Neural cell (in vitro differentiated cells): ENCODE measurements at regions not wholly inside any gene's neighbourhood (a gene's known extent, or its start where the extent isn't known, plus 50 kb on each side); places are given as distances from the start of the nearest gene placed in this dataset.

Experiments used
- EZH2 ChIP-seq: fragments of 200-600, 300-800 bp; shearing (Covaris generic), sonication (generic); IDR thresholded peaks from 2 replicates; pipeline ENCODE4 v1.6.1; 2014; ENCODE audit warnings: antibody characterized with exemption, low read length, borderline replicate concordance, mild to moderate bottlenecking; ENCODE audit not compliant: insufficient read depth, poor library complexity, severe bottlenecking
- MXI1 ChIP-seq: fragments of 450-650 bp; conservative IDR thresholded peaks from 2 replicates; pipeline ENCODE4 v1.6.1; 2014; ENCODE audit warnings: antibody characterized with exemption, mild to moderate bottlenecking; ENCODE audit not compliant: poor library complexity, severe bottlenecking
- REST ChIP-seq: IDR thresholded peaks from 2 replicates; pipeline ENCODE4 v1.6.1; 2012; ENCODE audit warnings: borderline replicate concordance
- SMC3 ChIP-seq: fragments of 450-650 bp; conservative IDR thresholded peaks from 2 replicates; pipeline ENCODE4 v1.6.1; 2014; ENCODE audit warnings: antibody characterized with exemption, mild to moderate bottlenecking, moderate library complexity; ENCODE audit not compliant: poor library complexity
- TAF1 ChIP-seq: IDR thresholded peaks from 2 replicates; pipeline ENCODE4 v1.6.1; 2012; ENCODE audit warnings: low read depth
- TF ChIP-seq, protein P1 (sequence below): fragments of 450-650 bp; IDR thresholded peaks from 2 replicates; pipeline ENCODE4 v1.5.1; 2014; ENCODE audit warnings: antibody characterized with exemption, mild to moderate bottlenecking, moderate library complexity; ENCODE audit not compliant: poor library complexity, severe bottlenecking

DNA sequence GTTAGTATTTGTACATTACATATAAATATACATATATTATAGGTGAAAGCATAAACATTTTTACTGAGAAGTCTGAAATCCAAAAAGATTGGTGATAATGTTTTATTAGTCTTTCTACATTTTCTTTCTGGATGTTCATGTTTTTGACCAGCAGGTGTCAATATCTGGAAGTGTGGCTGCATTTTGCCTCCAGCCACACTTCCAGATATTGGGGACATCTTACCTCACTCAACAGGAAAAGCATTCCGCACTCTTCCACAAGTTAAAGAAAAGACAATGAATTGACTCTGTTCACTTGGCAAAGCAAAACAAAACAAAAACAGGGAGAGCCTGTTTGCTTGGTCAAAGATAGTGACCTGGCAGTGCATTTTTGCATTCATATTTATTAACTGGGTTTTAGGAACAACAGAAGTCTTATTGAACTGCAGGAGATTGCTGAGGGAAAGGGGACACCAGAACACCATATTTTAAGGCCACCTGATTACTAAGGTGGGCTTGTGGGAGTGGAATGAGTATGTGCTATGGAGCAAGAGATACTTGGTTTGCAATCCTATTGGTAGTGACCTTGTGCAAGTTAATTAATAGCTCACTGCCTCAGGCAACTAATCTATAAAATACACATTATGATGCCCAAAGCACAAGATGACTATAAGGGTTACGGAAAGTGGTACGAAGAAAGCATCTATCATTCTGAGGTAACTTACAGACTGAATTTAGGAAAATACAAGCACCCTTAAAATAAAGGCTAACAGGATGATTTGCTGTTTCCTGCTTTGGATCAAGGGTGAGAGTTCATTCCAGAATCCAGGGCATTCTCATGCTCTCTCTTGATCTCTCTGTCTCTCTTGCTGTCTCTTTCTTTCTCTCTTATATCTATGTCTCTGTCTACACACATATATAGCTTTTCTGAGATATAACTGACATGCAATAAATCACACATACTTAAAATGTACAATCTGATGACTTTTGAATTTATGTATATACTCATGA is 389.9 kb upstream of the EMCN start:
- TF ChIP-seq, protein P1, sequence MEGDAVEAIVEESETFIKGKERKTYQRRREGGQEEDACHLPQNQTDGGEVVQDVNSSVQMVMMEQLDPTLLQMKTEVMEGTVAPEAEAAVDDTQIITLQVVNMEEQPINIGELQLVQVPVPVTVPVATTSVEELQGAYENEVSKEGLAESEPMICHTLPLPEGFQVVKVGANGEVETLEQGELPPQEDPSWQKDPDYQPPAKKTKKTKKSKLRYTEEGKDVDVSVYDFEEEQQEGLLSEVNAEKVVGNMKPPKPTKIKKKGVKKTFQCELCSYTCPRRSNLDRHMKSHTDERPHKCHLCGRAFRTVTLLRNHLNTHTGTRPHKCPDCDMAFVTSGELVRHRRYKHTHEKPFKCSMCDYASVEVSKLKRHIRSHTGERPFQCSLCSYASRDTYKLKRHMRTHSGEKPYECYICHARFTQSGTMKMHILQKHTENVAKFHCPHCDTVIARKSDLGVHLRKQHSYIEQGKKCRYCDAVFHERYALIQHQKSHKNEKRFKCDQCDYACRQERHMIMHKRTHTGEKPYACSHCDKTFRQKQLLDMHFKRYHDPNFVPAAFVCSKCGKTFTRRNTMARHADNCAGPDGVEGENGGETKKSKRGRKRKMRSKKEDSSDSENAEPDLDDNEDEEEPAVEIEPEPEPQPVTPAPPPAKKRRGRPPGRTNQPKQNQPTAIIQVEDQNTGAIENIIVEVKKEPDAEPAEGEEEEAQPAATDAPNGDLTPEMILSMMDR = no peak
- TF ChIP-seq REST = no peak
- TF ChIP-seq EZH2 = no peak
- TF ChIP-seq SMC3 = no peak
- TF ChIP-seq MXI1 = no peak
- no peak for TF ChIP-seq TAF1
